Brain pericyte (primary cell): ENCODE measurements at regions not wholly inside any gene's neighbourhood (a gene's known extent, or its start where the extent isn't known, plus 50 kb on each side); places are given as distances from the start of the nearest gene placed in this dataset.
"Not testable (repeated sequence)": the region's sequence is repeated elsewhere in the genome, so short reads cannot be mapped to it uniquely, and the experiment has no call there.

ENCODE experiments used
- DNase-seq: peaks from one replicate; pipeline ENCODE4 v3.0.0-alpha.2; 2012; ENCODE audit warnings: low read depth, low spot score

DNA sequence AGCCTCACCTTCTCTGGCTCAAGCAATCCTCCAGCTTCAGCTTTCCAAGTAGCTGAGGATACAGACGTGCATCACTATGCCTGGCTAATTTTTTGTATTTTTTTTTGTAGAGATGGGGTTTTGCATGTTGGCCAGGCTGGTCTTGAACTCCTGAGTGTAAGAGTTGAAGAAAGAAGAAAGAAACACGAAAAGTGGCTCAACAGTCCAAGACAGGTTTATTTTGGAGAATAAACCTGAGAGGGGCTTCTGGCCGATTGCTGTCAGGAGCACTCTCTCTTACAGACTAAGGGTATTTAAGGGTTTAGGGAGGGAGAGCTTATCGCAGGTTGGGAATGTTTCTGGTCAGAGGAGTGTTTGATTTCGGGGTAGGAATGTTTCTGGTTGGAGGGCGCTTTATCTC, 75.9 kb downstream of the RRM2 start:
- DNase-seq: not testable (repeated sequence)

DNA sequence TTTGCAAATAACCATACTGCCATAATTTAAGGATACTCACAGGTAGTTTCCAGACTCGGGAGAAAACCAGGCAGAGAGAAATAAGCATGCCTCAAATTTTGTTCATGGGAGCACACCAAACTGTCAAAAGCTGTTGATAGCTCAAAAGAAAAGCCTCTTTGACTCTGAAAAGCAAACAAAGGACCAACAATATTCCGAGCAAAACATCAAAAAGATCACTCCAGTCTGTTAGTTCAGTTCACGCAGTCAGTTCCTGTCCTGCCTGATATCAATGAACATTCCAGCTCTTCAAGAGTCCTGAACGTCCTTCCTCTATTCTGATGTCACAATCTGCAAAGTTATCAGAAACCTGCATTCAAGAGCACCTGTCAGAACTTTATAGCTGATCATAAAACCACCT, 78.7 kb downstream of the RRM2 start:
- no peak for DNase-seq

DNA sequence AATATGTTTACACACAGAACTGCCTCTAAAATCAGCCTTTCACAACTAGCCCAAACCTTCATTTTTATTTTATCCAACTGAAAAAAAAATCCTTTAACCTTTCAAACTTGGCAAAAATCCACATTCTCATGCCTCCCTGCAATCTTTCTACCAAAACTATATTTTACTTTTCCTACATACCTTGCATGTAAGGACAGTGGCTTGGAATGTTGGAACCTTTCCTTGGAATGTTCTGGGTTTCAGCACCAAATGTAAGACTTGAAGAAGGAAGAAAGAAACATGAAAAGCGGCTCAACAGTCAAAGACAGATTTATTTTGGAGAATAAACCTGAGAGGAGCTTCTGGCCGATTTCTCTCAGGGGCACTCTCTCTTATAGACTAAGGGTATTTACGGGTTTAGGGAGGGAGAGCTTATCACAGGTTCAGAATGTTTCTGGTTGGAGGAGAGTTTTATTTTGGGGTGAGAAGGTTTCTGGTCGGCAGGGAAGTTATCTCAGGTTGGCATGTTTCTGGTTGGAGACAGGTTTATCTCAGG, 79.7 kb downstream of the RRM2 start:
- no peak for DNase-seq

DNA sequence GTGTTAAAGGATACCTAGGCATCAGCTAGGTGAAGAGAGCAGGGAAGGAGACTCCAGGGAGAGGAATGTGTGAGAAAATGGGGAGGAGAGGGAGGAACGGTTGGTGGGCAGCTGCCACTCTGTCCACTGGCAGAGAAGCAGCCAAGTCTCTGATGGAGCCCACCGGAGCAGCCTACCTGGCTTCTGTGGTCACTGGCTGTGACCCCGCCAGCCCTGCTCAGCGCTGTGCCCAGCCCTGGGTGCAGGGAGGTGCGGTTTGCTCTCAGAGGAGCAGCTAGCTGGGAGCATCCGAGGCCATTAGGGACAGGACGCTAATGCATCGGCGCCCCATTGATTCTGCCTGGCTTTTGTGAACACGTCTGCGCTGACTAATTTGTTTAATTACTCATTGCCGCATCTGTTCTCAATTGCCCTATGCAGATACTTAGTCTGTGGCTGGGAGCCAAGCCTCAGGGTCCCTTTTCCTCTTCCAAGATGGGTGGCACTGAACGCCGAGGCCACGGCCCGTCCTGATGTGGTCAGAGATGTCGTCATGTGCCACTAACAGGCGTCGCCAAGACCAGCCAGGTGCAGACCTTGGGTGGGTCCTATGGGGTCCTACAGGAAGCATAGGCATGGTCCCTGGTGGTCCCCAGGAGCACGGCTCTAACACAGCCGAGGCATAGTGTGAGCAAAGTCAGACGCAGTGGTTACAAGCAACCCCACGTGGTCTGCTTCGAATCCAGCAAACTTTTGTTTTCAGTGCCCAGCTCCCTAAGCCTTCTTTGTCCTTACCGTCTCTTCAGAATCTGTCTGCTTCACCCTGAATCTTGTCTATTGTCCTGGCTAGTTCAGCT, 82.0 kb downstream of the RRM2 start:
- no peak for DNase-seq

DNA sequence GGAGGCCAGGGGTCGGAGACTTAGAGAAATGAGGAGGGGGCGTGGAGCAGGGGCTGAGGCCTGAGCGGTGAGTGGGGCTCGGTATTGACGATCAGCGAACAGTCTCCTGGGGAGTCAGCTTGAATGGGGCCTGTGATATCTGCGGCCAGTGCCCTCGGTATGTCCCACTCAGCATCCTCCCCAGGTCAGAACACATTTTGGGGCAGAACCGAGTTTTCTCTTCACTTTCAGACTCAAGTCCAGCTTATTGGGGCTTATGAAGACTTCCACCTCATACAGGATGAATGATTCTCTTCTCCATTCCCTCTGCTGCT, 82.6 kb downstream of the RRM2 start:
- DNase-seq: no peak

DNA sequence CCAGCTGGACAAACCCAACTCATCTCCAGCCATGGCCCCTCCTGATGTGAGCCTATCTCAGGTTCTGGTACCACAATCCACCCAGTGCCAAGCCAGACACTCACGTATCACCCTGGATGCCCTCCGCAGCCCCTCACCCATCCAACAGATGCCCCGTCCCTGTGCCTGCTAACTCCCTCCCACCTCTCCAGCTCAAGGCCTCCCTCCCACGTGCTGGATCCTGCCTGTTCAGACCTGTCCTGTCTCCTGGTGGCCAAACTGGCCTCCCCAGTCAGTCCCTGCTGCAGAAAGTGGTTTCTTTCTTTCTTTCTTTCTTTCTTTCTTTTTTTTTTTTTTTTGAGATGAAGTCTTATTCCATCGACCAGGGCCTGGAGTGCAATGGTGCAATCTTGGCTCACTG, 86.2 kb downstream of the RRM2 start:
- no peak for DNase-seq

DNA sequence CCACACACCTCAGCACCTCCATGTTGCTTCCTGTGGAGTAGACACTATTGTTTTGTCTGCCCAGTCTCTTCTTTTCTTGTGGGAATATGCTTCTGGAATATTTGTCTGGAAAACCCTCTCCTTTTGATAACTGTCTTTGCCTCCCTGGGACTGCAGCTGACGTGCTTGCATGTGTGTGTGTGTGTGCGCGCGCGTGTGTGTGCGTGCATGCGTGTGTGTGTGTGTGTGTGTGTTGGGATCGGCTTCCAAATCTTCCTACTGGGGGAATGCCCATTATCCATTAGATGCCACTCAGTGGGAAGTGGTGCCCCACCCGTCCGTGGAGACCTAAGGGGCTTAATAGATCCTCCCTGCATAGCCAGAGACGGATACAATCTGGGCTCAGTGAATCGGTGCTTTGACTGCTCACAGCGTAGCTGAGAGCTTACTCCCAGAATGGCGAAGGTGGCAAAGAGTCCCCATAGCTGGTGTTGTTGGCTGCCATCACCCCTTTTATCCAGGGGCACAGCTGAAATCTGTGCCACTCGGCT, 86.9 kb downstream of the RRM2 start:
- DNase-seq: no peak

DNA sequence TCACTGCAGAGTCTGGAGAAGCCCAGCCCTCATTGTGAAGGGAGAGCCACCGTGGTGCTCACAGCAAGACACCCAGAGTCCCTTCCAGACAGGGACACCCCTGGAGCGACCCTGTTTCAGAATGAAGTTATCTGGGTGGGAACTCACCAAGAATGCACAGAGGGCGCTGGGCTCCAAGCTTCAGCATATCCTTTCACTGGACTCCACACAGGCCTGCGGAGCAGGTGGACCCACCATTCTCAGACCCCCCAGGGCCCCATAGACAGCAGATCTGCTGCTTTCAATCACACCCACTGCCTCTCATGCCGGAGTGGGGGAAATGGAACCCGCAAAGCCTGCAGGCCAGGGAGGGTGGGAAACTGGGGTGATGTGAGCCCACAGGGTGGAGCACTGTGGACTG, 87.8 kb downstream of the RRM2 start:
- no peak for DNase-seq

DNA sequence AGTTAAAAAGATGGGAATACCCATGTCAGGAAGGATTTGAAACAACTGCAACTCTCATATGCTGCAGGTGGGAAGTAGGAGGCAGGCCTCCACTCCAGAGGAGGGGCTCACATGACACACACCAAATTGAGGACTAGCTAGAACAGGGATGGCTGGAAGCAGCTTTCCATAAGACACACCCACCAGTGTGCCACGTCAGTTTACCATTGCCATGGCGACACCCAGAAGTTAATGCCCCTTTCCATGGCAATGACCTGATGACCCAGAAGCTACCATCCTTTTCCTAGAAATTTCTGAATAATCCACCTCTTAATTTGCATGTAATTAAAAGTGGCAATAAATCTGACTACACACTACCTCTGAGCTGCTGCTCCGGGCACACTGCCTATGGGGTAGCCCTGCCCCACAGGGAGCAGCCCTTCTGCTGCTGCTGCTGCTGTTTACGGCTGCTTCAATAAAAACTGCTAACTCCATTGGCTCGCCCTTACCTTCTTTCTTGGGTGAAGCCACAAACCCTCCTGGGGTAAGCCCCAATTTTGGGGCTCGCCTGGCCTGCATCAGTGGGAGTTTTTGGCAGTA, 89.4 kb downstream of the RRM2 start:
- DNase-seq: no peak

DNA sequence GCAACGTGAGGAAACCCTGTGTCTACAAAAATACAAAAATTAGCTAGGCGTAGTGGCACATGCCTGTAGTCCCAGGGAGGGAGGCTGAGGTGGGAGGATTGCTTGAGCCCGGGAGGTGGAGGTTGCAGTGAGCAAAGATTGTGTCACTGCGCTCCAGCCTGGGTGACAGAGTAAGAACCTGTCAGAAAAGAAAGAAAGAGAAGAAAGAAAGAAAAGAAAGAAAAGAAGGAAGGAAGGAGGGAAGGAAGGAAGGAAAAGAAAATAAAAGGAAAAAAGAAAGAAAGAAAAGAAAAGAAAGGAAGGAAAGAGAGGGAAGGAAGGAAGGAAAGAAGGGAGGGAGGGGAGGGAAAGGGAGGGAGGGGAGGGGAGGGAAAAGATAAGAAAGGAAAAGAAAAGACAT, 89.9 kb upstream of the HPCAL1 start:
- no peak for DNase-seq

DNA sequence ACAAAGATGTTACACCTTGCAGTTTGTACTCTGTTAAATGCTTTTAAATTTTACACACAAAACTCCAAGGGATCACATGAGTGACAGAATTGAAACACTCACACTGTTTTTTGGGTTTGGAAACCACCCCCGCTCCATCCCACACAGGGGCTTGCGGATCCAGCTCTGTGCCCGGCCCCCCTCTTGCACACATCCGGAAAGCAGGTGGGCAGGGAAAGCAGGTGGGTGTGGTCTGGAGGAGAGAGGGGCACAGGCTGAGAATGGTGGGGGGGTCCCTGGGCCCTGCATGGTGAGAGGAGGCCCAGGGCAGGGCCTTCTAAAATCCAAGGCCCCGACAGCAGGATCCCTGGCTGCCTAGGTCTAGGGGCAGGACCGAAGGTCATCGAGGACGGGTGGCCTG, 88.5 kb upstream of the HPCAL1 start:
- DNase-seq: no peak

DNA sequence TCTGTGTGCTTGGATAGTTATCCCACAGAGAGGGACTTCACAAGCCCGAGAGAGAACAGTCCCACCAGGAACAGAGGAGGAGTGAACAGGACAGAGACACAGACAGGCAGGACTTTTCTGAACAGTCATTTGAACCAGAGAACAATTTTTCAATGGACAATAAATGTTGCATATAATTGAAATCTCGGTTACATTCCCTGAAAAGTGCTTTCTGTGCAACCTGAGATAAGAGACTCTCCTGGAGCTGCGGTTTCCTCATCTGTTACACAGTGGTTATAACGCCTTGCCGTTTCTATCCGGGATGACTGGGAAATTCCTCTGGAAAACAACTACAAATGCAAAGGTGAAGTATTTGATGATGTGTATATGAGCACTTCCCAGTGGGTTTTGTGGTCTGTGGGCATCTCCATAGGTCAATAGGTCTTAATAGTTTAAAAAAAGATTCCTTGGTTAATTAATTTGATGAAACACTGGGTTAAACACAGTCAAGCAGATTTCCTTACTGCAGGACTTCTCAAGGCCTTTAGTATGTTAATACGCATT, 87.2 kb upstream of the HPCAL1 start:
- DNase-seq: no peak

DNA sequence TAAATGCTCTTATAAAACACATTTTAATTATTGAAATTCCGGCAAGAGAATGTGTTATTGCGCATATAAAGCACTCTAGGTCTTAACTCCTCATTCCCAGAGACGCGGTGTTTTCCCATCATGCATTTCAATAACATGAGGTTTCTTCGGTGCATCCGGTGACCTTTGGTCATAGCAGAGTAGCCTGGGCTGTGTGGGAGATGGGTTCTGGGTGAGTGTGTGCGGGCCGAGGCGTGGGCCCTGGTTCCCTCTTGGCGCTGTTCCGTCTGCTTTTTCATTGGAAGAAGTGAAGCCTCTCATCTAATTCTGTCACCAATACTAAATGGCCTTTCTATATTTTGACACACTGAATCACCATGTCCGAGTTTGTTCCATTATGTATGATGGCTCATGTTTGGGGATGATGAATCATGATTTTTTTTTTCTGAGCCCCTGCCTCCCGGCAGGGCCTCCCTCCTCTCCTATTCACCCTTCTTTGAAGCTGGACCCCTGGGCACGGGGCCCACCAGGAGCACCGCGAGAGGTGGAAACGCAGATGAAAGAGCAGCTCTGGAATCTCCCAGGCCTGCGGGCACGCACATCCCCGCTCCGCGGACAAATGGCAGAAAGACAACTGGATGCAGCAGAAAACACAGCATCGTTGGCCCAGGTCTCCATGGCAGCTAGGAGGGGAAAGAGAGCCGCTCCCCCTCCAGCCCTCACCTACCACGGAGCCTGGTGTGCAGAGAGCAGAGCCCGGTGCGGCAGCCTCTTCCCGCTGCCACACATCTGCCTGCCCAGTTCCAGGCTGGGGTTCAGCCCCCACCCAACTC, 85.8 kb upstream of the HPCAL1 start:
- DNase-seq: no peak

DNA sequence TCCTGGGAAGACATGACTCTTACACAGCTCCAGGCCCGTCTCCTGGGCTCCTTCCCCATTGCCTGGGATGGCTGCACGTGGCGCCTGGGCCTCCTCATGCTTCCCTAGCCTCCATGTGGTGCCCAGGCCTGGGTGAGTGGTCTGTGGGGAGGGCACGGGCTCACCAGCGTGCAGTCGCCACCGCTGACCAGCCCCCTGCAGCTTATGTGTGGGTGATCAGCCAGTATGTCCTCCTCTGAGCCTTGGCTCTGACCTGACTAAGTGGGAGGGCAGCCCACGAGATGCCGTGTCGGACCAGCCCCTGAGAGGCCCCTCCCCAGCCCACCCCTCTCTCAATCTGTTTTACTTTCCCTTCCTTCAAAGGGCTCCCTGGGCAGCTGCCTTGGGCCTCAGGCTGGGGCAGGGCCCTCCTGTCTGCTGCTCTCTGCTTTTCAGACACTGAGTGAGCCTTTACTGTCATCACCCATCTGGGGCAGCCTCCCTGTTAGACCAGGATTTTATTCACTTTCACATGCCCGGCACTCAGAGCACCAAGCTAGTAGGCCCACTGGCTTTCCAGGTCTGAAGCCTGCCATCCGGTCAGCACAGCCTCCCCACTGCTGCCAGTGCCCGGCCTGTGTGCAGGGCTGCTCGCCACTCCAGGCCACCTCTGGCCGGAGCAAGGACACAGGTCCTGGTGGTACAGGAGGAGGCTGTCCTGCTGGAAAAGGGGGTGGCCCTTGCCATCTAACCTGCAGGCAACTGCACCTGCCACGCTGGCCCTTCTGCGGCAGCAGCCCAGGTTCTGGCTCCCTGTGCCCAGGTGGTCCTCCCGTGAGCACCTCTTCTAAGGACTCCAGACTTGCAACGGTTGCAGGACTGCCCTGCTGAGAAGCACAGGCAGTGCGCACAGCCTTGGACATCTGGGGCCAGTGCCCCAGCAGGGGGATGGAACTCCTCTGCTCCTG, 84.9 kb upstream of the HPCAL1 start:
- DNase-seq: no peak

DNA sequence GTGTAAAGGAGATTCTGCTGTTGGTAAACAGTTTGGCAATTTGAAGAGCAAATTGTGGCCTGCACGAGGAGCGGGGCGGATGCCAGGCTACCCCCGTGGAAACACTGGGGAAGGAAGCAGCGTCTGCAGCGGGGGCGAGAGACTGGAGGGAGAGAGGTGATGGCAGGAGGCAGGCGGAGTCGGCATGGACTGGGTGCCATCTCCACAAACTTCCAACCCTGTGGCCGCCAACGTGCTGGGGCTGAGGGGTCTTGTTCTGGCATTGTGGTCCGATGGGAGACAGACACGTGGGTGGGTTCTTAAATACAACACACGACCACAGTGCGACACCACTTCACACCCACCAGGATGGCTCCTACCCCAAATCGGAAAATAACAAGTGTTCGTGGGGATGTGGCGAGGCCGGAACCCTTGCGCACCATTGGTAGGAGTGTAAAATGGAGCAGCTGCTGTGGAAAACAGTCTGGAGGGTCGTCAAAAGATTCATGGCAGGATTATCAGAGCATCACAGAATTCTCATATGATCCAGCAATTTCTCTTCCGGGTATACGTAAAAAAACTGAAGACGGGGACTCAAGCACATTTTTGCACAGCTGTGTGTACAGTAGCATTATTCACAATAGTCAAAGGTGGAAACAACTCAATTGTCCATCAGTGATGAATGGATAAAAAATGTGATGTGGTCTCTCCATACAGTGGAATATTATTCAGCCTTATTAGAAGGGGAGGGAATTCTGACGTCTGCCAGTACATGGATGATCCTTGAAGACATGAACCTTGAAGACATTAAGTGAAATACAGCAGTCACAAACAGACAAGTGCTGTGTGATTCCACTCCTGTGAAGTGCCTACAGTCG, 82.4 kb upstream of the HPCAL1 start:
- DNase-seq: no peak

DNA sequence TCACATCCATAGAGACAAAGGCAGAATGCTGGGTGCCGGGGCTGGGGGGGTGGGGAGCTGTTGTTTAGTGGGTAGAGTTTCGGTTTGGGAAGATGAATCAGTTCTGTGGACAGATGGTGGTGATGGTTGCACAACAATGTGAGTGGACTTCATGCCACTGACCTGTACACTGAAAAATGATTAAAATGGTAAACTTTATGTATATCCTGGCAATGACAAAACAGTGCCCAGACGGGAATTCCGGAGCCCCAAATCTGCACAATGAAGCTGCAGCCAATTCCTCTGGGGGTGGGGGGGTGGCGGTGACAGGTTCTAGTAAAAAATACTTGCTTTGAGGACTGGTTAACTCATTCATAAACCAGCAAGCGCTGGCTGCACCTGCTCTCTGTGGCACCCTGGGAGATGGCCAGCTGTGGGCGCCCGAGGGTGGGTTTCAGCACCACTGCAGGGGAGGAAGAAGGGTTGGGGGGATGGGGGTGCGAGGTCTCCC, 81.8 kb upstream of the HPCAL1 start:
- no peak for DNase-seq

DNA sequence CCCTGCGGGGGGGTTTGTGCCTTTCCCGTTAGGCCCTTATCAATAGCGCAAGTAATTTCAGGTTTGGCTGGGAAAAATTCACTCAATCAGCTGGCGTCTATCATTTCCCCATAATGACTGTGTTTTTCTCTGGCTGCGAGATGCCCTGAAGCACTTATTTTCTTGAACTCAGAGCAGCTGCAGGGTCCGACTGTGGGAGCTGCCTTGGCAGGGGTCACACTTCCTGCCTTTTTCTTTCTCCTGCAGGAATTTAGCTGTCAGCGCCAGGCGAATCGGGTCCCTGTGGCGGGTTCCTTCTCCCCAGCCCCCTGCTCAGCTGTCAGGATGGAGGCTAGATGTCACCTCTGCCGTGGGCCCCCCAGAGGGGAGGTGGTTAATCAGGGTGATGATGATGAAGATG, 81.3 kb upstream of the HPCAL1 start:
- DNase-seq: no peak

DNA sequence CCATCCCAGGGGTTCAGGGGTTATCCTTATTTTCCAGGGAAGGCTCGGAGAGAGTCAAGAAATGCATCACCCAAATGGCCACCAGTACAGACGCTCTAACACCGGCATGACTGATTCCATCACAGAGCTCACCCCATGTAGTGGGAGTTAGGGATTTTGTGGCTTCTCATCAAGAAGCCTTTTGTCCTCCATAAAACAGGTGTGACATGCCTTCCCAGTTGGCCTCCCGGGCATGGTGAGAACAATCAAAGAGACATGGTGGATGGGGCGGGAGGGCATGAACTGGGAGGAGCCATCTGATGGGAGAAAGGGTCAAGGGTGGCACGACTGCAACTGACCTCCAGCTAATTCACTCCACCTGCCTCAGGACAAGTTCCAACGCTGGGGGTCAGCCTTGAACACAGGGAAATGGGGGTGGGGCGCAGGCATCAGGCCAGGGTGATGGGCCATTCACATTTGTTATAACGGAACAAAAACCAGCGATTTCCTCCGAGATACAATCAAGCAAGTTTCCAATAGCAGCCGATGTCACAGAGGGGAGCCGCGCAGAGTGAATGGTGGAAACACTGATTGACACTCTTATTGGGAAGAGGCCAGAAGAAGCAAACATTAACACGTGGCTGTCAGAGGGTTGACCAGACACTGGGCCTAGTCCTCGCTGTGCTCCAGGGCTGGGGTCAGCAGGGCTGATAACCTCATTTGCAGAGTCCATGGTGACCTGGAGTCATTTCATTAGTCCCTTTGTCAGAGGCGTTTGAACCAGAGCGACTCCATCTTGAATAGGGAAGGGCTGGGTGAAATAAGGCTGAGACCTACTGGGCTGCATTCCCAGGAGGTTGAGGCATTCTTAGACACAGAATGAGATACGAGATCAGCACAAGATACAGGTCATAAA, 80.5 kb upstream of the HPCAL1 start:
- no peak for DNase-seq

DNA sequence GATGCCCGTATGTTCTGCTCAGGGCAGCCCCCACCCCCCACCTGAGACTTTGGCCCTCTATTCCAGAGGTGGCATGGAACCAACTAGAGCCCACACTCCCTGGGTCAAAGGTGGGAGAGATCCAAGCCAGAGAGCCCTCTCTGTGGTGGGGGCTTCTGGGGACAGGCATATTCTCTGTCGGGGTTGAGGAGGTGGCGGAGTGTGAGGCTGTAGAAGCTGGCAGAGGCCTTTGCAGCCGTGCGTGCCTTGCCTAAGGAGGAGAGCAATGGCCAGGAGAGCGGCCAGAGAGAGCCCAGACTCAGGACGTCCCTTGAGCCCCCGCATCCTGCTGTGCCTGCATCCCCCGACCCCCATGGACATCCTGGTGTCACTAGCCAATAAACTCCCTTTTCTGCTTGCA, 79.2 kb upstream of the HPCAL1 start:
- DNase-seq: no peak
